HG03521 (cell line): ENCODE measurements at regions not wholly inside any gene's neighbourhood (a gene's known extent, or its start where the extent isn't known, plus 50 kb on each side); places are given as distances from the start of the nearest gene placed in this dataset.
"Not testable (repeated sequence)": the region's sequence is repeated elsewhere in the genome, so short reads cannot be mapped to it uniquely, and the experiment has no call there.

ENCODE experiments used
- ATAC-seq: cut with Tn5 transposase; IDR thresholded peaks from one replicate; pipeline ENCODE4 v1.9.1; 2021; ENCODE audit warnings: mild to moderate bottlenecking, moderate library complexity; ENCODE audit not compliant: unreplicated experiment

DNA sequence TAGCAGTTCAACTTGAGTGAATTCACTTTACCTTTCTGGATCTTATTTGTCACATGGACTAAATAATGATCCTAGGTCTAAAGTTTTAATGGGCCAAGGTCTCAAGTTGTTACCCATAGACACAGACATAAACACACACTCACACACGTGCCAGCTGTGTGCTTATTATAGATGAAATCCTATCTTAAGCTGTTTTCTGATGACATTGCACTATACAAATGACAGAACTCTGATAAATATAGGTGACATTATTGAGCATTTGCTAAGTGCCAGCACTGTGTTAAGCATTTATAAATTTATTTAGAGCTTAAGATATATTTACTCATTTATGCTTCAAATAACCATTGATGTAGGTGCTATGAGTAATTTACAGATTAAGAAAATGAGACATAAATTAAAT, 474.4 kb upstream of the NR5A2 start:
- no peak for ATAC-seq

DNA sequence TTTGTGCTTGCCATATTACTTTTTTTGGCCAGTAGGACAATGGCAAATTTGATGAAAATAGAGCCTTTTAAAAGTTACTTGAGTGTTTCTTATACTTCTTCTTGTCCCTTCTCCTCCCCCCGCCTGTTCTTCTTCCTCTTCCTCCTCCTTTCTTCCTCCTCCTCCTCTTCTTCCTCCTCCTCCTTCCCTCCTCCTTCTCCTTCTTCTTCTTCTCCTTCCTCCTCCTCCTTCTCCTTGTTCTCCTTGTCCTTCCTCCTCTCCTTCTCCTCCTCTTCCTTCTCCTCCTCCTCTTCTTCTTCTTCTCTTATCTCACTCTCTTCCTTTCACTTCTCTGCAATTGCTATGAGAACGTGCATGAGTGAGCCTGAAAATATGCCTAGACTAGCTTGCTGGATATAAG, 466.2 kb upstream of the NR5A2 start:
- ATAC-seq, result no peak

DNA sequence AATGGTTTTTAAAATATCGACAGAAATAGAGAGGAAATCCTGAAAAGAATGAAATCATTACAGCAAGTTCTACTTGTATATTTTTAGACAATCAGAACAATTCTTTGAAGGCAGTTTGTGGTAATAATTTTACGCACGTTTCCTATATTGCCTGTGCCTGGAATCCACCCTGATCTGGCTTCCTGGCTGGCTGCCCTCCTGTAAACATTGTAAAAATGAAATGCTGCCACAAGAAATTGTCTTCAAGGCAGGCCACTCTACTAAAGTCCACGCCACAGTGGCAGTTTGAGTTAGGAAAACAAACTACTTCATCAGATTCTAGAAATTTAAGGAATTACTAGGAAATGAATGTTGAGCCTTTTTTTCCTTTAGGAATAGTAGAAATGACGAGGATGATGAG, 454.5 kb upstream of the NR5A2 start:
- ATAC-seq, result no peak

DNA sequence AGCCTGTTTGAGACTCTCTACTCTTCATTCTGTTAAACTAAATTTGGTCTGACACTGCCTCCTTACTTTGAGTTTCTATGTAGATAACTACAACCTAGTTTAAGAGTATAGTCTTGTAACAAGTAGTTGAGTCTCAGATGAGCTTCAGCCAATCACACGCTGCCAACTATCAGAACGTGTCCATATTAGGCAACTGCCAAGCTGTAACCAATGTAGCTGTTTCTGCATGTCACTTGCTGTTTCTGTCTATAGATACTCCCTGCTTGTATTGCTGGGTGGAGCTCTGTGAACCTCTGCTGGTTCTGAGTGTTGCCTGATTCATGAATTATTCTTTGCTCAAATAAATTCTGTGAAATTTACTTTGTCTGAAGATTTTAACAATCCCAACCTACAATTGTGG, 452.6 kb upstream of the NR5A2 start:
- ATAC-seq, result no peak

DNA sequence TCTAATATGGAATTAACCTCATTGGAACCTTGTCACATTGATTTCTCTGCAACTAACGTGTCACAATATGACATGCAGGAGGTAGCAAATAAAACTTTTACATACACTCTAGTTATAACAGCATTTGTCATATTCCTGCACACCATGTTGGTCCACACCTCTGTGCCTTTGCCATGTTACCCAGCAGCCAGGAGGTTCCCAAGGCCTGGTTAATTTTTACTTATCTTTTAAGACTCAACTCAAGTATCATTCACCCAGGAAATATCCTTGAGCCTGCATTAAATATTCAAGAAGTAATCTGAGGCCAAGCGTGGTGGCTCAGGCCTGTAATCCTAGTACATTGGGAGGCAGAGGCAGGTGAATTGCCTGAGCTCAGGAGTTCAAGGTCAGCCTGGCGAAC, 447.2 kb upstream of the NR5A2 start:
- ATAC-seq, result no peak

DNA sequence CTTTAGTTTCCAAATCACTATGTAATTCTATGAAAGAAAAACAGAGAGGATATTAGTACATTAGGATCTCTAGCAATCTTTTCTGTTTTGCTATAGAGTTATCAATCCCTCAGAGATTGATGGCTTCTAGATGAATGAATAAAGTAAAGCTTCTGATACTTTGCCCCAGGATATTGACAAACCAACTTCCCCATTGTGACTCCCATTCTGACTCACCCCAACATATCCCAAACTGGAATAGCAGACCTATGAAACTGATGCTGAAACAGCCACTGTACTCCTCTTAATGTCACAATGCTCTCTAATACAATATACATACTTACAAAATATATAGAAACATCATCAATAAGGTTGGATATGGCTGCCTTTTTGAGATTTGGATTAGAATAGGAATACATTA, 442.1 kb upstream of the NR5A2 start:
- ATAC-seq, result no peak

DNA sequence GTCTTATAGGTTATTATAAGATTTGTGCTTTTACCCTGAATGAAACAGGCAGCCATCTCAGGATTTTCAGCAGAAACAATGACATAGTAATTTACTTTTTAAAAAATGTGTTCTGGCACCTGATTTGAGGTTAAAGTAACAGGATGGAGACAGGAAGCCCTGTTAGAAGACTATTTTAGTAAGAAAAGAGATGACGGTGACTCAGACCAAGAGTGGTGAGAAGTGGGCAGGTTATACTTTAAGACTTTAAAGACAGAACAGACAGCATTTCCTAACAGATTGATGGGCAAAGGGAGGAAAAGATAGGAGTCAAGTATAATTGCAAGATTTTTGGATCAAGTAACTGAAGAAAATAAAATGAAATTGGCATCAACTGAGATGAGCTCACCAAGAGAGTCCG, 436.8 kb upstream of the NR5A2 start:
- peak; percentile 91 for ATAC-seq

DNA sequence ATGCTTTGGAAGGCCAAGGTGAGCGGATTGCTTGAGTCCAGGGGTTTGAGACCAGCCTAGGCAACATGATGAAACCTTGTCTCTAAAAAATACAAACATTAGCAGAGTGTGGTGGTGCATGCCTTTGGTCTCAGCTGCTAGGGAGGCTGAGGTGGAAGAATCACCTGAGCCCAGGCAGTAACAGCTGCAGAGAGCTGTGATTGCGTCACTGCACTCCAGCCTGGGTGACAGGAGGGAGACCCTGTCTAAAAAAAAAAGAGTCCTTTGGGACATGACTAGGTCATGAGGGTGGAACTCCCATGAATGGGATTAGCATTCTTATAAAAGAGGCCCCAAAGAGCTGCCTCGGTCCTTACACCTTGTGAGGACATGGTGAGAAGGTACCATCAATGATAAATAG, 436.0 kb upstream of the NR5A2 start:
- no peak for ATAC-seq

DNA sequence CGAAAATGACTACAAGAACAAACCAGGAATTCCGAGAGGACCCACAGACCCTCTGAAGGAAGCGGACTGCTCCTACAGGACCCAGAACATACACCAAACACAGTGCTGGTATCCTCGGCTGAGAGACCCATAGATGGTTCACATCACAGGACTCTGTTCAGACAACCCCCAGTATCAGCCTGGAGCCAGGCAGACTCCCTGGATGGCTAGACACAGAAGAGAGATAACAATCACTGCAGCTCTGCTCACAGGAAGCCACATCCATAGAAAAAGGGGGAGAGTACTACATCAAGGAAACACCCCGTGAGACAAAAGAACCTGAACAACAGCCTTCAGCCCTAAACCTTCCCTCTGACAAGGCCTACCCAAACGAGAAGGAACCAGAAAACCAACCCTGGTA, 434.0 kb upstream of the NR5A2 start:
- ATAC-seq, result no peak

DNA sequence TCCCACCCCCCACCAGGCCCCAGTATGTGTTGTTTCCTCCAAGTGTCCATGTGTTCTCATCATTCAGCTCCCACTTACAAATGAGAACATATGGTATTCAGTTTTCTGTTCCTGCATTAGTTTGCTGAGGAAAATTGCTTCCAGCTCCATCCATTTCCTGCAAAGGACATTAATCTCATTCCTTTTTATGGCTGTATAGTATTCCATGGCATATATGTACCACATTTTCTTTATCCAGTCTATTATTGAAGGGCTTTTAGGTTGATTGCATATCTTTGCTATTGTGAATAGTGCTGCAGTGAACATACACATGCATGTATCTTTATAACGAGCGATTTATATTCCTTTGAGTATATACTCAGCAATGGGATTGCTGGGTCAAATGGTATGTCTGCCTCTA, 431.1 kb upstream of the NR5A2 start:
- not testable (repeated sequence) for ATAC-seq

DNA sequence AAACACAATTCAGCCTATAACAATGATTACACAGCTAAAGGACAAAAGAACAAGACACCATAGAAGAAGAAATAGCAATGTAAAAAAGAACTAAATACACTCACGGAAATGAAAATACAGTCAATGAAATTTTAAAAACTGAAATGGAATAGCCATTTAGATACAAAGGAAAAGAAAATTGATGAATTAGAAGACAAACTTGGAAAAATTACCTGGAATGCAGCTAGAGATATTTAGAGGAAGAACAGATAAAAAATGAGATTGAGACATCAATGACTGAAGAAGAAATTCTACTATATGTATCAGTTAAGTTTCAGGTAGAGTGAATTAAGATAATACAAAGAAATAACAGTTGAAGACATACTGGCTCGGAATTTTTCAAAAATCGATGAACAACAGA, 430.4 kb upstream of the NR5A2 start:
- ATAC-seq, result no peak

DNA sequence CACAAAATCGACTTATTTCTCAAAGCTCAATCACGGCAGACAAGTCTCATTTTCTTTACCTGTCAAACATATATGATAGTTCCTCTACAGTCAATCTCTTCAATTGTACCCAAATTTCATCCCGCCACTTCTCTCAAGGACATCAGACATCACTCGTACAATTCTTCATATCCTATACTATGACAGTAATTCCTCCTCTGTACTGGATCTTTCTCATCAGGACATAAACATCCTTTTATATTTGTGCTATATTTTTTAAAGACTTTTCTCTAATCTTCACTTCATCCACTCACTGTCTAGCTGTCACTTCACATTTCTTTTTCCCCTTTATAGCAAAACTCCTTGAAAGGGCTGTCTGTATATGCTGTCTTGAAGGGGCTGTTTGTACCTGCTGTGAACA, 419.1 kb upstream of the NR5A2 start:
- ATAC-seq, result no peak

DNA sequence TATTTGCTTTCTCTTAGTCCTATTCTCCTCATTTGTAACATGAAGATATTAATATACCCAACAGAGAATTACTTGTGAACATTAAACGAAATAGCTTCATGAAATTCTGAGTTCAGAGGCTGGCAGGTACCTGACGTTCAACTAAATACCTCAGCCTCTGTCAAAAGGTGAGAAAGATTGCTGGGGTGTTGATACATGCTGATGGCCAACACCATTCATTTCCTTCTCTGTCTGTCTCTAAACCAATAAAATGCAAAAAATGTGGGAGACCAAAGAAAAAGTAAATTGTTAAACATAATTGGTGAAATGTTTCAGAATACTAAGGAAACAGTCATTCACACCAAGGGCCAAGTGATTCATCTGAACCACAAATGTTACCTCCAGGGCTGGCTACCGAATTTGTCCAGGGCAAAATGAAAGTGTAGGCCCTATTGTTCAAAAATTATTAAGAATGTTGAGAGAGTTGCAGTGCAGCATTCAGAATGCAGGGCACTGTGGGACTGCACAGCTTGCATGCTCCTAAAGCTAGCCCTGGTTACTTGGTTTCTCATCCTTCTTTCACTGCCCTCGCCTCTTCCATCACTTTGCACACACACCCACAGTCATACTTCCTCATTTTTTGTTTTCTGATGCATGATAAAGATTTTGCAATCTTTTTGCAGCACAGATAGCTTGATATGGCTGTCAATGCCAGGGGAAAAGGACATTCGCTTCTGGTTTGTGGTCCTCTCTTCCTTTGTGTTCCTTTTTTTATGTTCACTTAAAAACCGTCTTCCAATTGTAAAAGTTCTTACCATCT, 414.3 kb upstream of the NR5A2 start:
- ATAC-seq, result no peak

DNA sequence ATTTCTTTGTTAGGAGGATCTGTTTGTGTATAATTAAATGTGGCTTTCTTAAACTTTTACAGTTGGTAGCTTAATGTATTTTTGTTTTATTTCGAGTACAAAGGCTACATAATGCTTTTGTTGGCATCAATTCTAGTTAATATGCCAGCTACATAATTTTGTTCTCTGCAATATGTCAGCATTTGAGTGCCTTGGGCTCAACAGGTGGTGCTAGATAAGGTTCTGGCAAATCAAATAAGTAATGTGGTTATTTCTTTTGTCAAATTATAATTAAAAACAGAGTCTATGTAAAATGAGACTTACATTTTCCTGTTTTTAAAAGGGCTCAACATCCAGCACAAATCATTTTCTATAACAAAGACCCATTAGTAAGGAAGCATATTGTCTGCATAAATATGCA, 410.6 kb upstream of the NR5A2 start:
- ATAC-seq, result no peak

DNA sequence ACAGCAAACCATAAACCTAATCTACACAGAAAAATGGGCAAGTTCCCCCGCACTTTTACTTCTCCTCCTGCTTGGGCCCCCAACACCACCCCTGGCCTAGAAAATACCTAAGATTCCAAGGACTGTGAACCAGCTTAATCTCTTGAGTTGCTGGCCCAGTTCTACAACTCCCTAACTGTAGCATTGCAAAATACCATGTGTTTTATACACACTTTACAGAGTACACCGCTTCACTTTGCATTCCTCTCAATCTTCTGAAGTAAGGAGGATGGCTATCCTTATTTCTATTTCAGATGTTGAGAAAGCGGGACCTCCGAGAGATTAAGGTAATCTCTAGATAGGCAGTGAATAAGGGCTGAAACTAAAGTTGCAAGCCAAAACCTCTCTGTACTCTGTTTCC, 408.3 kb upstream of the NR5A2 start:
- ATAC-seq, result no peak

DNA sequence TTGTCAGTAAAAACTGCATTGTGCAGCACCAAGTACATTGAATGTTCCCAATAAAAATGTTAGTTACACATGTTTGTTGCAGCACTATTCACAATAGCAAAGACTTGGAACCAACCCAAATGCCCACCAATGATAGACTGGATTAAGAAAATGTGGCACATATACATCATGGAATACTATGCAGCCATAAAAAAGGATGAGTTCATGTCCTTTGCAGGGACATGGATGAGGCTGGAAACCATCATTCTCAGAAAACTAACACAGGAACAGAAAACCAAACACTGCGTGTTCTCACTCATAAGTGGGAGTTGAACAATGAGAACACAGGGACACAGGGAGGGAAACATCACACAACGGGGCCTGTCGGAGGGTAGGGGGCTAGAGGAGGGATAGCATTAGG, 401.3 kb upstream of the NR5A2 start:
- ATAC-seq, result not testable (repeated sequence)

DNA sequence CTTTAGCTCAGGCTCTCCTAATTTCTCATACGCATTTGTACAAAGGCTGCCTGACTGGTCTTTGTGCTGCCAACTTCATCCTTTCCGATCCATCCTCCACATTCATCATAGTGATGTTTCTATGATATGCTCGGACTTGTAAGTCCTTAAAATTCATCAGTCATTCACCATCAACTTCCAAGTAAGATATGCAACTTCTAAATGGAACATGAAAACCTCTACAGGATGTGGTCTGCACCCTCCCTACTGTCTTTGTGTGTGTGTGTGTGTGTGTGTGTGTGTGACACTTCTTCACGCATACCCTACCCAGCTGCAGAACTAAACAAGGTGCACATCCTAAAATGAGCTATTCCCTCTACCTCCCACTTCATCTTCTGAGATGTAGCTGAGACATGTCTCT, 397.9 kb upstream of the NR5A2 start:
- no peak for ATAC-seq

DNA sequence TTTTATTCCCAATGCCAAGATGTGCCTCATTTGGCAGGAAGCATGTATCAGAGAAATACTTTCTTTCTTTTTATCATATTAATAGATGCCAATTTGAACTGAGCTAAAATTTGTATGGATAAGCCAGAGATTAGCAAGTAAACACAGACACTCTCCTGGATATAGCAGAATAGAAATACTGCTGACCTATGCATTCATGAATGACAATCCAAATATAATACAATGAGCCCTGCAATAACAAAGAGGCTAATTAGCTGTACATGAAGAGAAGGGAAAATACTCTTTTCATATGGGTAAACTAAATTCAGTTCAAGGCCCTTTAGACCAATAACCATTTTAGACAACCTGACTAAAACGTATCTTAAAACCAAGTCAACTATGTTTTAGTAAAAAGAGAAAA, 388.1 kb upstream of the NR5A2 start:
- ATAC-seq, result no peak

DNA sequence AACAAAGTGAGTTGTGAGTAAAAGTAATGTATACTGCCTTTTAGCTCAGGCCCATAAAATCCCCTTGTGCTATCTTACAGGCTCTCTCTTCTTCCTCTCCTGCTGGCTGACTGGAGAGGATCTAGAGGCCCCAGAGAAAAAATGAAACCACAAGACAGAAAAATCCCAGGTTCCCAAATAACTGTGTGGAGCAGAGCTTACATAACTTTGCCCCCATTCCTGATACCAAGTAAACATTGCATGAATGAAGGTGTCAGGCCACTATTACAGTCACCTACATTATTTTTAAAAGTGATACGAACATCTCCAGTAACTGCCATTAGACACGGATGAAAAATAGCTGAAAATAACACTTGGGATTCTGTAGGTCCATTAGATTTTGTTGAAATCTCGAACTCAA, 386.0 kb upstream of the NR5A2 start:
- no peak for ATAC-seq

DNA sequence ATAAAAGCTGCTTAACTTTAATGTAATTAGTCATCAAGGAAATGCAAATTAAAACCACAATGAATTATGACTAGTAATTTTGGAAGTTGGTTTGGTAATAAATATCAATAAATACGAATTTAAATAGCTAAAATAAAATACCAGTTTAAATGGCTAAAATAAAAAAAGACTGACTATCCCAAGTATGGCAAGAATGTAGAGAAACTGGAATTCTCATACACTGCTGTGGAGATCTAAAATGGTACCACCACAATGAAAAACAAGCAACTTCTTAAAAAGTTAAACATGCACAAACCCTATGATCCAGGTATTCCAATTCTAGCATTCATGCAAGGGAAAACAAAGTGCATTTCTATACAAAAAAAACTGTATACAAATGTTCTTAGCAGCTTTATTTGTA, 382.6 kb upstream of the NR5A2 start:
- ATAC-seq, result no peak

DNA sequence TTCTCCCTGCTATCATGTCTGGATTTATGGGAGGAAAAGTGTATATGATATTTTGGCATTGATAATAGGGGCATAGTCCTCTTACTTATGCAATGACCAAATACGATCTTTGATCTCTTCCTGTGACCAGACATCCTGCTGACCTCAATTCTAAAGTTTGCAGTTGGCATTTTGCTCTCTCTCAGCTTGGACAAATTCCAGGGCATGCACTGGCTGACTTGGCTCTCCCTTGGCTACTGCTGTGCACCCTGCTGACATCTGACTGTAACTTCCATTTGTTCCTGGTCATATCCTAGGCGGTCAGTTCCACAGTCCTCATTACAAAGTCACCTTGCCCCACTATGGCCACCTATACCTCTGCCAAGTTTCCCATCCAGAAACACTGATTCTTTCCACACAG, 380.7 kb upstream of the NR5A2 start:
- ATAC-seq, result no peak

DNA sequence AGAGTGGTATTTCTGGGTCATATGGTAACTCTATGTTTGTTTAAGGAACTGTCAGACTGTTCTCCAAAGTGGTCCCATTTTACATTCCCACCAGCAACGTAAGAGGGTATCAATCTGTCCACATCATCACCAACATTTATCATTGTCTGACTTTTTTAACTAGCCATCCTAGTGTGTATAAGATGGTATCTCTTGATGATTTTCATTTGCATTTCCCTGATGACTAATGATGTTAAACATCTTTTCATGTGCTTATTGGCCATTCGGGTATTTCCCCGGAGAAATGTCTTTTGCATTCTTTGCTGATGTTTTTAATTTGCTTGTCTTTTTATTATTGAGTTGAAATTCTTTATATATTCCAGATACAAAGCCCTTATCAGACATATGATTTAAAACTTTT, 370.1 kb upstream of the NR5A2 start:
- ATAC-seq, result no peak

DNA sequence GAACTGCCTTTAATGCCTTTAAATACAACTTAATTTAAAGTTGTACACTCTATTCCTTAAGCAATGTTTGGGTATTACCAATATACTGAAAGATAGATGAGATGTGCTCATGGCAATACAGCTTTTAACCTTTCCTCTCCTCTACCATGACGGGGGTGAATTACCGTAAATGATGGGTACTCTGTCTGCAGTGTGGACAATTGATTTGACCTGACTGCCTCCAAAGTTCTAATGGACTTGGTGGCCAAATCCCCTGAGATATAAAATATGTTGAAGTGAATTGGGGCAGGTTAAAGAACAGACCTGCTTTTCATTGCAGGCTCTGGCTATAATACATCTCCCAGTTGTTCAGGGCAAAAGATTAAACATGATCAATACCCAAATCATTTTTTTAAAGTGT, 367.4 kb upstream of the NR5A2 start:
- ATAC-seq, result no peak
